Left forelimb (tissue), 1 donor: ENCODE measurements at regions not wholly inside any gene's neighbourhood (a gene's known extent, or its start where the extent isn't known, plus 50 kb on each side); places are given as distances from the start of the nearest gene placed in this dataset.

Source experiments
- DNase-seq: peaks from one replicate; pipeline ENCODE4 v3.0.0-alpha.2; 2018; ENCODE audit warnings: low spot score

DNA sequence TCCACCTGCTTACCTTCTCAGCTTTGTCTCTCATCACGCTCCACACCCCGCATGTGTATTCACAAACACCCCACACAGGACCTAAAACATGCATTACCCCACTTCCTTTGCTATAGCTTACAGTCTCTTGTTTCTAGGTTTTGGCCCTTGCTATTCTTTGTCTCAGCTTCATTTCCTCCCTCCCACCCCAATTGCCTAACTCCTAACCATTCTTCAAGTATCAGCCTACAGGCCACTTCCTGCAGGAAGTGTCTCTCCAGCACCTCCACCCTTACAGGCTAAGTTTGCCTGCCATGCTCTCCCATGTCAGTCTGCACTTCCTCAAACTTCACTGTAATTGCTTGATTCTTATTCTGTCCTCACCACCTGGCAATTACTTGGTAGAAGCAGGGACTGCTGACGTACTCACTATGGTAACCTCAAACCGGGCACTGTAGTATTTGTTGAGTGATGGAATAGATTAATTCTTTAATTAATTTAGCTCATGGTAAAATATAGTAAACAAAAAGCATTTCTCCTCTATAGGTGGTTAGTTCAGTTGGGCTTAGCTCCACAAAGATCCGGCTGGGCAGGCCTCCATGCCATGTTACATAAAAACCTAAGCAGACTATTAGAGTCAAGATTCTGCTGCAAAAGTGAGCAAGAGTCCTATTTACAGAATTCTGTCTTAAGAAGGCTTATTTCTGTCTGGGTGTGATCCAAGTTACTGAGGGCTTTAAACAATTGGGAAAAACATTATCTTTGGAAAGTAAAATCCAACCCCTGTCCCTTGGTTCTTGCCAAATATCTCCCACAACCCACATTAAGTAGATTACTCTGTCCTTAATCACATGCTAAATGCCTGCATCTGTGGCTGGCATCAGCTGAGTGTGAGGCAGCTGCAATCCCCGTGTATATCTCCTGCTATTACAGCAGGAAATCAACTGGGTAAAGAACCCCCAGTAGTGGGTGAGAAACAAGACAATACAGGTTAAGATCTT, 124.7 kb upstream of the CPEB2 start:
- DNase-seq = no peak

DNA sequence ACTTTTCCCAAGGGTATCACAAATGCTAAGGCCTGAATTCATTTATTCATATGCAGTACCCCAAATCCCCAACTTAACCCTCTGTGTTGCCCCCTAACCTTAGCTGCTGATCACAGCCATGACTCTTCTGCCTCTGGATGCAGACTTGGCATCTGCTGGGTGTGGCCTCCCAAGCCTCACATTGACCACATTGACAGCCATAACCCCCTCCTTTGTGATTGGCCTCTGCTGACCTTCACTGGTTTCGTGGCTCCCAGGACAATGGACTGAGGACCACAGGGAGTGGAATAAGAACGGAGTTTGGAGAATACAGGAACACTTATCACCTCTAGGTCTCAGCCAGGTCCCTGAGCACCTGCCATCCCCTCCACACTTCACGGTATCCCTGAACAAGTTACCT, 123.6 kb upstream of the CPEB2 start:
- DNase-seq = no peak

DNA sequence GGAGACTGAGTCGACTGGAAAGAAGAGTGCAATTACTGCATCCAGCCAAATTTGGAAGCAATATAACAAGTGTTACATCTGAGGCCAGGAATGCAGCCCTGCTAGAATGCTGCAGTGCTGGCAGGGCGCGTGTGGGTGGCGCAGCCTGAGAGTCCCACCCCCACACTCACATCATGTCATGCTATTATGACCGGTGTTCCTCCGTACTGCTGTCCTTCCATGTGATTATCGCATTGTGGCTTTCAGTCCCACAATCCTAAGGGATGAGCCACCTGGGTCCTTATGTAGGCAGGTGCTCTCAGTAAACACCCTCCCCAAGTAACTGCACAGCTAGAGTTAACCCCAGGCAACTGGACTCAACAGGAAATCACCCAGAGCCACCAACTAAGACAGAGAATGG, 122.6 kb upstream of the CPEB2 start:
- no peak for DNase-seq

DNA sequence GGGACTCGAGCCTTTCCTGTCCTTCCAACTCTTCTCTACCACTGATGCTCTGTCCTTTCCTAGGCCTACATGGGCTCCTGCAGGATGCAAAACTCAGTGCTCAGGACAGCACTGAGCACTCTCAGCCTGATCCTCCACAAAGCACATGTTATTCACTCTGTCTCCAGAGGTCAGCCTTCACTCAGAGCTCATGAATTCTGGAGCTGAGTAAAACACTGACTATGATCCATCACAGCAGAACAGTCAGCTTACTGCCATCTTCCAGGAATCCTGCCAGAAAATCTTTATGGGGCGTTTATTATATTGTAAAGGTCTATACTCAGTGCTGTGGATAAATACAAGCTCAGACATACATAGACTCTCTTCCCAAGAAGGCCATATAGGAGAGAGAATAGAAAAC, 121.5 kb upstream of the CPEB2 start:
- DNase-seq = no peak

DNA sequence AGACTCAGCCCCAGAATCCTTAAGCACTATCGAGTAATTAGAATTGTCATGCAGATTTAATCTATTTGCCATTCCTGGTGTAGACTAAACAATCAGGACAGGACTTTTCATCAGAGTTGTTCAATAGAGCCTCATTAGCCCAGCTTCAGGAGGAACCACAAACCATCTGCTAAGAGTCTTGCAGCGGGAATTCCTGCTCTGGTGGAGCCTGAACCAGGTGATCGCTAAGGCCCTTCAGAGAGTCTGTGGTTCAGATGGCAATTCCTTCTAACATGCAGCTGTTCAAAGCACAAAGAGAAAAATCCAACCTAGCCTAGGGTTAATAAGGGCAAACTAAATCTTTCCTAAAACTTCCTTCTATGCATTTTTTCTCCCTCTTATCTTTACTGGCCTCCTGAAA, 119.1 kb upstream of the CPEB2 start:
- no peak for DNase-seq

DNA sequence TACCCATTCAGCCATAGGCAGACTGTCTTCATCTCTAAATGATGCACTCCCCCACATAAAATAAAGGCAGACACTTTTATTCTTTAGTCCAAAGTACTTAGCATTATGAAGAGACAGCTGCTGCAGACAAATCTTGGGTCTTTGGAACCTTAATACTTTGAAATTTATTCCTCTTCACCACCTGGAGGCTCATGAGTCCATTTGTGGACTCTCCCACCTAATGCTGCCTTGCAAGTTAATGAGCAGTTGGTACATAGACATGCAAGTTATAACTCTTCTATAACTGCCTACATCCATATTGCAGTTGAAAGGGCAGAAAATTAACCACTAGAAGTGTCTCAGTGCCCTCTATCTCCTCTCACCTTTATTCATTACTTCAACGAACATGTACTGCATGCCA, 118.6 kb upstream of the CPEB2 start:
- no peak for DNase-seq

DNA sequence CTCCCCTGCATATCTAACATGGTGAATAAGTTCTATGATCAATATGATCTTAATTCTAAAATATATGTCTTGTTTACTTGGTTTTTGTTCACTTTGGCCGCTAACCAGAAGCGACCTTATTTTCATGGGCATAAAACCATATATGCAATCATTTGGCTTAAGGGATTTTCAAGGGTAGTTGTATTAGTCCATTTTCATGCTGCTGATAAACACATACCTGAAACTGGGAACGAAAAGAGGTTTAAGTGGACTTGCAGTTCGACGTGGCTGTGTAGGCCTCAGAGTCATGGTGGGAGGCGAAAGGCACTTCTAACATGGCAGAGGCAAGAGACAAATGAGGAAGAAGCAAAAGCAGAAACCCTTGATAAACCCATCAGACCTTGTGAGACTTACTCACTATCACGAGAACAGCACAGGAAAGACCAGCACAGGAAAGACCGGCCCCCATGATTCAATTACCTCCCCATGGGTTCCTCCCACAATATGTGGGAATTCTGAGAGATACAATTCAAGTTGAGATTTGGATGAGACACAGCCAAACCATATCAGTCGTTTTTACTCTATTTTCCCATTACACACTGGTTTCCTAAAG, 114.3 kb upstream of the CPEB2 start:
- DNase-seq = no peak

DNA sequence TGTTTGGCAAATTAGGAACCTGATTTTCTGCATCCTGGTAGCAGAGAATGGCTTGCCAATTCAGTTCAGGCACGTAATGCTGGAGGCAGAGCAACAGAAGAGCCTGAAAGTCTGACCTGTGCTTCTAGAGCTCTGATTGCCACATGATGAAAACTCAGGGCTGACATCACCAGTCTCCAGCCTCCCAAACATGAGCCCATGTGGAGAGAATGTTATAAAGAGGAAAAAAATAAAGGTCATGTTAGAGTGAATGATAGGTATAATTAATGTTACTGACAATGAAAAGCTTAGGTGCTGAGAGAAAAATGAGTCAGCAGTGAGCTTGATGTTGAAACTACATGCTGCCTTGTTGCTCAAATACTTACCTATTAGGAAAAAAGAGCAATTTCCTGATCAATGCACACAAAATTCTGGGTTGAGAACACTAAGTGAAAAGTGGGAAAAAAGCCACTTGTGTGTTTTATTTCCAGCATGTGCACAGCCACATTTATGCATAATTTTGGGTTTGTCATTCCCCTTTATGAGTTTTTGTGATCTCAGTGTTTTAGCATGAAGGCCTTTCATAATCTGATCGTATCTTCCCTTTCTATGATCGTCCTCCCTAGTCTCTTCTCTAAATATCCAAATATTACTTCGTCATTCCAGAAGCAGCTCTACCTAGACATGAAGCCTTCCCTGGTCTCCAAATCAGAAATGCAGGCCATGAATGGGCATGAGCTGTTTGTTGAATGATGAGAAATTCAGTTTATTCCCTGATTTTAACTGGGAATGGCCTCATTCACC, 113.3 kb upstream of the CPEB2 start:
- no peak for DNase-seq

DNA sequence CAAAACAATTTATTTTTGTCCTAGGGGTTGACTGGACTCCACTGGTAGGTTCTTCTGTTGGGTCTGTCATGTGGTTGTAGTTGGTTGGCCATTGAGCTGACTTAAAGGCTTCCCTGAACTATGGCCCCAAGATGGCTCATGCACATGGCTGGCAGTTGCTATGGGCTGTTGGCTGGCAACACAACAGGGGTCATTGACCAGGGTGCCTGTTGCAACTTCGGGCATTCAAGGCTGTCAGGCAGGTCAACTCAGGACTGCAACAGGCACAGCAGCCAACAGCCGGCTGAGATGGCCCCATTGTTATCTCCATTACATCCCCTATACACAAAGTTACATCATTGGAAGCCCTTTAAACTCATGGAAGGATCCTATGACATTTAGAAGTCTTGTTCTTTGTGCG, 109.7 kb upstream of the CPEB2 start:
- DNase-seq = no peak

DNA sequence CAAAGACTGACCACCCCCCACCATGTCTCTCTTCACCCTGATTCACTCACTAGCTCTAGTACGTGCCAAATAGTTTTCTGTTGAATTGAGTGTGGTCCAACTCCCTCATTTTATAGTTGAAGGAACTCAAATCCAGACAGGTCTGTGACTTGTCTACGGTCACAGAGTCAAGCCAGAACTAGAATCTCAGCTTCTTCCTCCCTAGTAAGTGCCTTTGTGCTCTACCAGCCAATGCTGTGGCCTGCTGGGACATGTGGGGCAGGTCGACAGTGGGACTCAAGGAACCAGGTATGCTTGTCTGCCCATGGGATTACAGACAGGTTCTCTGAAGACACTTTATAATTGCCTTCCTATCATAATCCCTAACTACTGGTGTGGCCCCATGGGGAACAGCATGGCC, 108.6 kb upstream of the CPEB2 start:
- DNase-seq = no peak

DNA sequence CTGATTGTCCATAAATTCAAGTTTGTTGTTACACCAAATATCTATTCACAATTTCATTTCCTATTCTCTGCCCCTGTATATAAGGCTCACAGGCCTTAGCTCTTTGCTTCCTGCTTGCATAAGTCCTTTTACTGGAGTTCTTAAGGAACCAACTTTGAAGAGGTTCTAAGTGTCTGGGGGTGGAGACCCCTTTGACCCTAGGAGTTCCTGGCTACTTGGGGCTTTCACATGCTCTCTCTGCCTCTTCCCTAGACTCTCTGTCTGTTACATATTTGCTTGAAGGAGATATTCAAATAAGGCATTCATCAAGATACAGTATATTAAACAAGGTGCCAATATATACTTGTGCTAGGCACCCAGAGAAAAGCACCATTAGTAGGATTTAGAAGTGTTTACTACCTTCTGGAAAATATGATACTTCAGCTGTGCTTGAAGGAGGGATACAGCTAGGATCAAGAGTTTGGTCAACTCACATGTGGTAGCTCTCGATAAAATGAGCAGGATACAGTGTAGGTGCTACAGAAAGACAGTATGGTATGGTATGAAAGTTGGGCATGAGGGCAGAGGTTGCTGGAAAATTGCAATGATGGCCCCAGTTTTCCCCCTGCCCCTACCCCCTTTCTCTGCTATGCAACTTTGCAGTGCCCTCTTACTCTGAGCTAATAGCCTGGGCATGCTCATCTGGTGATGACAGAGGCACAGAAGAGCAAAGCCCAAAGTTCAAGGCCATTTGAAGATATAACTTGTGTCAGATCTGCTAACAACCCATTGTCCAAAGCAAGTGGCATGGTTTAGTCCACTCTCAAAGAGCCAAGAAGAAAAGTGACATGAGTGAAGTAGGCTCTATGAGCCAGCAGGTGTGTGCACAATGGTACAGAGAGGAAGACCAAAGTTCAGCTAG, 107.6 kb upstream of the CPEB2 start:
- no peak for DNase-seq

DNA sequence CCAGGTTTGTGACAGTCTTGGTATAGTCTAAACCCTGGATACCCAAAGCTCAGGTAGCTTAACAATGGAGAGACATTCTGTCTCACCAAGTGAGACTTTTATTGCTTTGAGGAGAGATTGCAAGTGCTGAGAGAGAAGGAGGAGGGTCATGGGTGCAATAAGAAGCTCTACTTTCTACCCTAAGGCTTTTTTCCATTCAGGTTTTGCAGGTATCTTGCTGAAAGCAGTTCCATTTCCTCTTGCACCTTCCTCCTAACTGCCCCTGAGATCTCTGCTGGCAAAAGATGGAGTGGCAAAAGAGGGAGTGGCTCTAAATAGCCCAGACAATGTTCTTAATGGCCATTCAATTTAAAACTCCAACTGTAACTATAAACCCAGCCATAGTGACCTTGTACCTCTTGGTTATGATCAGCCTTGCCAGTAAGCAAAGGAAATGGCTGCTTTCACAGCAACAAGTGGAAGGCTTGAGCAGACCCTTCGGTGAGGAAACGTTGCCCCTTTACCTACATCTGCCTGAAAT, 105.6 kb upstream of the CPEB2 start:
- DNase-seq = no peak

DNA sequence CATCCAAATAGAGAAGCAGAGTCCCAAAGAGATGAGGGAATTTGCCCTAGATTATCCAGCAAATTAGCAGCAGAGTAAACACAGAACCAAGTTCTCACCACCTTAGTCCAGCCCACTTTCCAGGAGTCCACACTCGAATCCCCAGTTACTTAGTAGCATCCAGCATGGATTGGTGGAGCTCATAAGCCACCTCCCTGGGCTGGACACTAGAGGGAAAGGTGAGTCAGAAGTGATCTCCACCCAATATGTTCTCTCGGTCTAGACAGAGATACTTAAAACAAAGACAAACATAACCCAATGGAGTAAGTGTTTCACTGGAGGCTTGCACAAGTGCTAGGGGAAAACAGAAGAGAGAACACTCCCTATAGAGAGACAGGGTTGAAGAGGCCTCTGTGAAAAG, 105.1 kb upstream of the CPEB2 start:
- no peak for DNase-seq

DNA sequence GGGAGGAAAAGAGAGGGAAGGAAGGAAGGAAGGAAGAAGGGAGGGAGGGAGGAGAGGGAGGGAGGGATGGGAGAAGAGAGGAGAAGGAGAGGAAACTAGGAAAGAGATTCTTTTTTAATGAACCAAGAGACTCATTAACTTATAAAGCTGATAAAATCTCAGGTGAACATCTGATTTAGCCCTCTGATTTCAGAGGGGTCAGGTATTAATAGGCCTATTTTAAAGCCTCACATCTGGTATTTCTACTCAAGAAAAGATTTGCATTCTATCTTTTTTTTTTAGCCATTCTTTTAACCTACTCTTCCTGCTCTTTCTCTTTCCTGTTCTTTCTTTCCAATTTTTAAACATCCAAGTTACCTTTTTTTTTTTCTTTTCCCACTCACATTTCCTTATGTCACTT, 103.3 kb upstream of the CPEB2 start:
- no peak for DNase-seq

DNA sequence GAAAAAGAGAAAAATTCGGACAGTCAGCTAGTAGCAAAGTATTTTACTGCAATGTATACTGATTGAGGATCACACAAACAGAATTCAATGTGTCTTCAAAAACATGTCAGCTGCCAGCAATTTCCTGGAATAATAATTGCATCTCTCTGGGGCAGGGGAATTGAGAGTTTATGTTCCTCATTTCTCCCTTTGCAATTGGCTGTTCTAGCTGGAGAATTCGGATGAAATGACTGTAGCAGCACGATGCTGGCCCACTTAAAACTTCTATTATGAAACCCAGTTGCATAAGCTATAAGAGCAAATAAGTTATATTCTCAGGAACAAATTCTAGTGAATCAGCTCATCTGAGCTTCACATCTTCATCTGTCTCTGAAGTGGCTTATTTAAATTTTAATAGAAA, 99.9 kb upstream of the CPEB2 start:
- DNase-seq = no peak

DNA sequence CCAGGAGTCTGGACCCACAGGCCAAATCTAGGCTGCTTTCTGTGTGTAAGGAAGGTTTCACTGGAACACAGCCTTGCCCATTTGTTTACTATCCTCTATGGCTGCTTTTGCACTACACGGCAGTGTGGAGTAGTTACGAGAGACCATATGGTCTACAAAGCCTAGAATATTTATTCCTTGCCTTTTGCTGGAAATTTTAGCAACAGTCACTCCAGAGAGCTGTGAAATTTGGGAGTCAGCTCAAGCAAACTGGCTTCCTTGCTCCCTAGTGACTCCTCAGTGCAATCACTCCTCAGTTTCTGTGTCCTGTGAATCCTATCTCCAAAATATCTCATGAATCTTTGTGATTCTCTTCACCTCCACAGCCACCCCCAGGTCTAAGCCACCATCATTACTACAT, 99.0 kb upstream of the CPEB2 start:
- no peak for DNase-seq

DNA sequence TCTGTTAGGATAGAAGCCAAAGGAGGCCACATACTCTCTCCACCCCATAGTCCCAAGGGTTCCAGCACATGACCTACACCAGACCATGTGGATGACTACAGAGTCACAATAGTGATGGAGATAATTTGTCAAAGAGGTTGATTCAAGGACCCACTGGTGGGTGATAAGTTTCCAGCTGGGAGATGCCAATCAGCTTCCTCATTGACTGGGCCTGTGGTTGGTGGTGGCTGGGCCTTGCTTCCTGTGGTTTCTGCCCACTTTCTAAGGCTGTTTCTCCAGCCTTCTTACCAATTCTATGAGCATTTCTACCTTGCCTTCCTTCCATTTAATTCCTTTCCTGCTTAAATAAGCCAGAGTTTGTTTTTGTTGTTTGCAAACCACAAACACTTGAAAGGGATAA, 95.5 kb upstream of the CPEB2 start:
- no peak for DNase-seq

DNA sequence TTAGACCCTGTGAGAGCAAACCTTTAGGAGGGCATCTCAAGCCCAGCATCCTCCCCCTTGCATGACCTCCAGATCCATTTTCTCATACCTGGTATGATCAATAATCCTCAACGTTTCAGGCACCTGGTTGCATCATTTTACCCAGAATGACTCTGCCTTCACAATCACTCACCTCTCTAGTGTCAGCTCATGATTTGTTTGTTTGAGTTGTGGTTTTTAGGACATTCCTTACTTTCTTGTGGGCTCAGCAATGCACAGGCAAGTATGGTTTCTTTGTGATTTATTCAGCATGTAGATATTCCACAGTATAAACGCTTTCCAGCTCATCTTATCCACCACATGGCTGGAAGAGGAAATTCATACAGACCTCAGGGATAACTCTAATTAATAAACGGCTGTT, 93.6 kb upstream of the CPEB2 start:
- DNase-seq = no peak

DNA sequence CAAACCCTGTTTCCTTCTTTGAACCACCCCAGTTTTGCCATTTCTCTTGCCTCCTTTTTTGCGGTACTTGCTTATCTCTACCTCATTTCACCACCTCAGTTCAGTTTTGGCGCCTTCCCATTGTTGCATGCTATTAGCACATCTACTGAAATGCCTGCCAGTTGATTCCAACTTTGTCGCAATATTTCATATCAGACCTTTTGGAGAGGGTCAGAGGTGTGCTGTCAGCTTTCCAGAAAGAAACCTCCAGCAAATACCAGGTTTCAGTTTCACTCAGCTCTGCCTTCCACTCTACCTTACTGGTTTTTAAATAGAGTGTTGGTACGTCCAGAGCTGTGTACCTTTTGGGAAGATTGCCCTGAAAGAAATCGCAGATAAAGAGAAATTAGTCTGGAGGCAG, 91.9 kb upstream of the CPEB2 start:
- DNase-seq = no peak

DNA sequence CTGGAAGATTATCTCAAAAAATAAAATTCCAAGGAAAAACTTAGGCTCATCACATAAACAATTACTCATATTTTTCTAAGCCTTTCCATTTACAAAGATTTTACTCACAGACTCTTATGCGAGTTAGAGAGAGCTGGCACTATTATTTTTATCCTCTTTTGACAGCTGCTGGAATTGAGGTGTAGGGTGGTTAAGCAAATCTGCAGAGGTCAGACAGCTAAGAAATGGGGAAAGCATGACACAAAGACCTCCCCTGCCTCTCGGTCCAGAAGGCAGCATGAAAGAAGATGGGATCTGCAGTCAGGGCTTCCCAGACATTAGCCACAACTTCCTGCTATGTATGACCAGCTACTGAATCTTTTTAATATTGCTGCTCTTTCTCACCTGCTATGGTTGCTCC, 89.9 kb upstream of the CPEB2 start:
- DNase-seq = no peak

DNA sequence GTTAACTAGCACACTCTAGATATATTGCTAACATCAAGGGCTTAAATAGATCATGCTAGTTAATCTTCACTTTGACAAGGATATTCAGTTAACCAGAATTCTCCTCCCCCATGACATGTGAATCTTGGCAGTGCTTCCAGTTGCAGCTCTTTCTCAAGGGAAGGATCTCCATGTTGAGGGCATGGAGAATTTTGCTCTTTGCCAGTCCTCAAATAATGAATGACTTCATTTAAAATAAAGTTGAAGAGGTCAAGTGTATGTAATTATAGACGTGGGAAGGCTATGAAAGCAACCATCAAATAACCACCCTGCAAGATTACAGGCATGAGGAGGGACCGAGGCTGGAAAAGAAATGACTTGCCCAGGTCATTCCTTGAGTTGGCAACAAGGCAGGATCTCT, 87.3 kb upstream of the CPEB2 start:
- DNase-seq = no peak
